ENCODE measurements at regions not wholly inside any gene's neighbourhood (a gene's known extent, or its start where the extent isn't known, plus 50 kb on each side); places are given as distances from the start of the nearest gene placed in this dataset.

DNA sequence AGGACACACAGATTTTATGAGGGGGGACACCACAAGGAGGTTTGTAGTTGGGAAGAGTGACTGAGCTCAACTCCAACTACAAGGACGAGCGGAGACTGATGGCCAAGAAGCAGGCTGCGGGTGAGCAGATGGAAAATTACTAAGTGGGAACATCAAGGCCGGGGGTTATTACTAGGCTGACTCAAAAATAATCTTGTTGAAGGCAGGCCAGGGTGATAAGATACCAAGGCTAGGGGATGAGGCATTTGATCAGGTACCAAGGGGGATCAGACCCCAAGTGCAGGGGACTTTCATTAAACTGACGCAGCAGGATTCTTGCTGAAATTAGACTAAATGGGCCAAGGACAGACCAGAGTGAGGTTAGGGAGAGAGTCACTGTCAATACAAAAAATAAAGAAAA lies 119.4 kb upstream of the SORBS2 start:
- FAIRE-seq, result no peak

DNA sequence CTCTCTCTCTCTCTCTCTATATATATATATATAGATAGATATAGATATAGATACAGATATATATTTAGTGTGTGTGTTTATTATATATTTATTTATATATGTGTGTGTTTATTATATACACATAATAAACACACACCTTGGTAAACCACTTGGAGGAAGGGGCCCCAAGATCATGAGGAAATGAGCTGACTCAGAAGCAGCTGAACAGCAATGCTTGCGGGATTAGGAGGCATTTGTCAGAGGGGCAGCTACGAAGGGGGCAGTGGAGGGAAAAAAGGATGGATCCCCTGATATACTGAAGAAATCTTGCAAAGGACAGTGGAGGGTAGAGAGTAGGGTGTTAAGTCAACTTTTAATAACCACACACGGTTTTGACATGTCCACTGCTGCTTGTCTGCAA lies 120.0 kb upstream of the SORBS2 start:
- no peak for FAIRE-seq

DNA sequence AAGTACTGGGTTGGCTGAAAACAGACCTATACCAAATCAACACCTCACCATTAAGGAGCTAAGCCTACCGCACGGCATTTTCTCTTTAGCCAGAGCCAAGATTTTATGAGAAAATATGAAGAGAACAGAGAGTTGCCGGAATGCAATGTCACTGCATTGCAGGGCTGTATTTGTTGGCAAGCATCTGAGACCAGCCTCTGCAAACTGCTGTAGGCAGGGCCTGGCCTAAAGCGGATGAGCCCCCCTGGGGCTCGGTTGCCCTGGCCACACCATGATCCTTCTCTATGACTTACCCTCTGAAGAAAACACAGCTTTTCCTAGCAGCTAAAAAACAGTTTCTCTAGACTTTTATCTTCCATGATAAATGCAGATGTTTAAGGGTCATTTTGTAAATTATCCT lies 120.5 kb upstream of the SORBS2 start:
- FAIRE-seq, result no peak

DNA sequence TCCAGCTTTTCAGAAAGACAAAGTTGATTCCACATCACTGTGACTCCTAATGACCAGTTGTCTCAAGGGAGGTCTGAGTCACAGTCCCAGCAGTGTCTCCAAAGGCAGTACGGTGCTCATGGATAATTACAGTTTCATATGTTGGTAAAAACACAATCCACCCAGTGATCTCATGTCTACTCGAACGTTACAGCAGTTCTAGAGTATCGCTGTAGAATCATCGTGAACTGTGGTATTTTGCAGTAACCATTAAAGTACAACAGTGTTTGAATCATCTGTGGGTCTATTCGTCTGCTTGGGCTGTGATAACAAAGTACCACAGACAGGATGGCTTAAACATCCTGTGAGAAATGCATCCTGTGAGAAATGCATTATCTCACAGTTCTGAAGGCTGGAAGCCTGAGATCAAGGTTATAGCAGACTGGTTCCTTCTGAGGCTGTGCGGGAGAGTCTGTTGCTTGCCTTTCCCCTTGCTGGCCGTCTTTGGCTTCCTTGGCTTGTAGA lies 121.1 kb upstream of the SORBS2 start:
- no peak for FAIRE-seq

DNA sequence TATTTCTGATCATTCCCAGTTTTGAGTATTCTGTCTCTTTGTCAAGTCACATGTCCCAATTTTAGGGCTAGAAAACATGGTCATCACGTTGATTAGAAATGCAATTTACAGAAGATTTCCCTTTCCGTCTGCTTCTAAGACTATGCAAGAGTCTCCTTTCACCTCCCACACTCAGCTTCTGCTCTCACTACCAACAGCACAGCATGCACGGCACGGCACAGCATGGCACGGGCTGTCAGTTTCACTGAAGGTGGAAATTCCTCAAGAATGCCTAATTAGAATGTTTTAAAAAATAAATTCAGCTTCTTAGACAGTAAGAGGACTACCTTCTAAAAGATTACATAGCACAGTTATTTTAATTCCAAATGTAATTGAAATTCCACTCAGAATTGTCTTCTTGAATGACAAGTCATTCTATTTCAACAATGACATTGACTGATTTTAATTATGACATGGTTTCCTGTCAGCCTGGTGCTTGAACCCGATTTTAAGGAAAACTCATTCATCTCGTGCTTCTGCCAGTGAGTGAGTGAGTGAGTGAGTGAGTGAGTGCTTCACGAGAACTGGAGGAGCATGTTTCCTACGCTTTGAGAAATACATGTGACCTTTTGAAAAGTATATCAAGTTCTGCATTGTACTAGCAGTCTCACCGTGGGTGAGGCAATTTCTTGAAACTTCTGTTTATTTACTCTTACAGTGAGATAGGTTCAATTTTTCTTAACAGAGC lies 124.8 kb upstream of the SORBS2 start:
- no peak for FAIRE-seq

DNA sequence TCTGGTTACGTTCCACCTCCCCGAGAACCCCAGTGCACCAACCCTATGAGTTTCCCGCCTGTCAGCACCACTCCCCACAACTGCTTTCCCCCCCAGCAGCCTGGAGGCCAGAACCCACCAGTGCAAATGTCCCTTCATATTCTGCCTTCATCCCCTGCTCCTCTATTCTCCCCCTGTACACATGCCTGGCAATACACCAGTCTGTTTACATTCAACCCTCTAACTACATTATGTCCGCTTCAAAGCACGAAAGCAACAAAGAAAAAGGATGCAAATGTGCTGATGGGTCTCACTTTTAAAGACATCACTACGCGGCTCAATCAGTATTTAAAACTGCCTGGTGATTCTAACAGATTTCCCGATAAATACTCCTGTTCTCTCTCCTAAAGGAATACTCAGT lies 126.7 kb upstream of the SORBS2 start:
- no peak for FAIRE-seq

DNA sequence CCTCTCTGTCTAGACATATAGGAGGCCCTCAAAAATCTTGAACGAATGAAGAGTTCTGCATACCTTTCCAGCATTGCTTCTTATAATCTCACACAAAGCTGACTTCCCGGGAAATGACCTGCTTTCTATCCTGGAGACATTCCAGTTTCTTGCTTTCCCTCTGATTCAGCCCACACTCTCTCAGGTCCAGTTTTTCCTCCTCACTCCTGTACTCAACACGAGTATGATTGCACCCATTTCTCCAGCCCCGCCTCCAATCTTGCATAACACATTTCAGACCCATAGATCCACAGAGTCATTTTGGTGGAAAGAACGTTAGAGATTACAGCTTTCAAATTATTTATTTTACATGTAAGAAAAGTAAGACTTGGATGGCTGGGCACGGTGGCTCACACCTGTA lies 127.5 kb upstream of the TLR3 start:
- no peak for FAIRE-seq

DNA sequence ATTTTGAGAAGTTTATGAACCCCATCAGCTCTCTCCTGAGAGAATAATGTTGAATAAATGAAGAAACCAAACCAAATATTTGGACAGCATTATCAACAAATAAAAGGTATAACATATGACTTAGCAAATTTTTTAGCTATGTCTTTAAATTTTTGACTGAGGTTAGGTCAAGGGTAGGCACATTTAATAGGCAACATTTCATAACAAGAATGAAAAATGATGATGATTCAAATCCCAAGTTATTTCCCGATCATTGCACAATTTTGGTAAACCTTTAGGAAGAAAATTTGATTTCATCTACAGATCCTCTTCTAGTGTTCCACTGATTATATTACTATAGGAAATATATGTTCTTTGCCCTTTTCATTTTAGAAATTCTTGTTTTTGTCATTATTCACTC lies 123.7 kb upstream of the TLR3 start:
- FAIRE-seq, result no peak

DNA sequence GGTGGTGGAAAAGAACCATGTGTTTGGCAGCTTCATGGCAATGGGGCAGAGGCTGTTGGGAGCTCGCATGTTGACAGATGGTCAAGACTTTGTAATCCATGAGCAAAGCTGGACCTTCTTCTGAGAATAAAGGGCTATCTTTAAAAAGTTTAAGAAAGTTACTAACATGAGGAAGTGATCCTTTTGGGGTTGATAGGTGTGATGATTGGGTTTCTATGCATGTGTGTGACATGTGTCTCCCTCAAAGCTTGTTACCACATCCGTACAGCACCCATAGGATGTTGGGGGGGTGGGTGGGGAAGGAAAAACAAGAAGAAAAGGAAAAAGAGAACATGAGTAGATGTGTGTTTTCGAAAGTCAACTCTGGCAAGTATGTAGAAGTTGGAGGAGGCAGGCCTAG lies 123.0 kb upstream of the TLR3 start:
- no peak for FAIRE-seq

DNA sequence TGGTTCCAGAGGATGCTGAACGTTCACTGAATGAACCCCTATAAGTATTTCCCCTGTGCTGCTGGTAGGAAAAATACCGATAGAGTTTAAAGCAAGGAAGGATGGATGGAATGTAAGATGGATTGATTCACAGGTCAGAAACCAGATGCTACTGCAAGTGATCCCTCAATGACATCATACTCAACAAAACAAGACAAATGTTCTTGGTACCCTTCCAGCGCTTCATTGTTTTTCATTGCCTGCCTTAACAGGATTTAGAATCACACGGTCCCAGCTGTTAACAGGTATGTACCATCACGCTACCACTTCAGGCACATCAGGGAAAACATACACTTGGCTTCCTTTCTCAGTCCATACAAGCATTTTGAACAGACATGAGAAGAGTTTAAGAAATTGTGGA lies 118.1 kb upstream of the TLR3 start:
- FAIRE-seq, result no peak

DNA sequence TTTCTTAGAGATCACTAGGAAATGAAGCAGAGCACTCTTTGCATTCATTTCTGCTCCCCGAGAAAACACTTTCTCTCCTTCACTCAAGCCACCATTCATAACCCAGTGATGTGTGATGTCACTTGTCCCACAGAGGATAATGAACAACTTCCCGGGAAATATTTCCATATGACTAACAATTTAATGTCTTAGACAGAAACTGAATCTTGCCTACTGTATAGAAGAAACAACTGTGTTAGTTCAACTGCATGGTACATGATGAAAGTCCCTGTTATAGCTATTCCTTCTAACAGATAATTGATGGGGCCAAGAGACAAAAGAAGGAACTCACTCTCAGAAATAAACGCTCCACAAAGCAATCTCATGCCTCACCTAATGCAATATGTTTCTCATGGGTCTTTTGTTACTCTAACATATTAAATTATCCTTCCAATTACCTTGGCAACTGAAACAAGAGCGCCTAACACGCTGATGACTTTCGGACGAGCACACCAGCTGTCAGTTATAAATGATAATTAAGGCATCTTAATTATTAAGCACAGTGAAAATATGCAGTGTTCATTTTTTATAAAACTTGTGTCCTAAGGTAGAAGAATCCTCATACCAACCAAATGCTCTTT lies 113.7 kb upstream of the TLR3 start:
- FAIRE-seq, result no peak

DNA sequence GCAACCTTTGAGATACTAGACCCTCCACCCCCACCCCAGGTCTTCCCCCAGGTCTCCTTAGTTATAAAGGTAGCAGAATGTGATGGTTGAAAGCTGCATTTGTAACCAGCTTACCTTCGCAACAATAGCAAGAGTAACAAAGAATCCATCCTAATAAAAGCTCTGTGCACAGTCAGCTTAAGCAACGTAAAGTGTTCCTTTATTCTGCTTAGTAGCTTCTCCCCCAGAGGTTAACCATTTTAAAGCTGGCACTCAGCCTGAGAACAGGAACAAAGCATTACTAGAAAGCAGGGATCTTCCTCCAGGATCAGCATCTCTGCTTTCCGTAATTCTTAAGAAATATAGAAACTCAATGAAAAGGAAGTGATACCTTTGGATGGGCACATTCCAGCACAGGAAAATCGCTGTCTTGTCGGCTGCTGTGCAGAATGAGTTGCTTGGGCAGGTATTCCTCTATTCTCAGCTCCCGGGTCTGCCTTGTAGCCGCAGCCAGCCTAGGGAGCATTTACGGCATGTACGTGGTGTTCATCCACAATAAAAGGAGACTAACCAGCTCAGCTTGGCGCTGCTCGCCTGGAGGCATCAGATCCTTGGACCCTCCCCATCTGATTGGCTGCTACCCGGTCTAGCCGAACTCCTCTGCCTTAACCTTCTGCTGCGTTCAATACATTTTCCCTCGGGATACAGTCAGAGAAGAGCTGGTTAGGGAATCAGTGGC lies 113.0 kb upstream of the TLR3 start:
- no peak for FAIRE-seq

DNA sequence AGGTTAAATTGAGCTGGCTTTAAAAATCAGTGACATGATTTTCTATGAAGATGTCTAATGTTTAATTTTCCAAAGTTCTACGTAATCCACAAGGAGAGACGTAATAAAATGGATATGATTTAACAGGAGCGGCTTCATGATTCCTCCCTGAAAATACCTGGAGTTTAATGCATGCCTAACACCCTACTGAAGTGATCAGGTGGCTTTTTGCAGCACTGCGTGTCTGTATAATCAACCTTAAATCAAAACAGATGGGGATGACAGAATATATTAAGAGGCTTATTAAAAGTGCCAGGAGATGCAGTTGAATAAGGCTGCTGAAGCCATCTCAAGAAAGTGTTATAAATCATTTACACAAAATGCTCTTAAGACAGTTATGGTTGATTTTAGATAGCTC lies 112.4 kb upstream of the TLR3 start:
- FAIRE-seq, result no peak

DNA sequence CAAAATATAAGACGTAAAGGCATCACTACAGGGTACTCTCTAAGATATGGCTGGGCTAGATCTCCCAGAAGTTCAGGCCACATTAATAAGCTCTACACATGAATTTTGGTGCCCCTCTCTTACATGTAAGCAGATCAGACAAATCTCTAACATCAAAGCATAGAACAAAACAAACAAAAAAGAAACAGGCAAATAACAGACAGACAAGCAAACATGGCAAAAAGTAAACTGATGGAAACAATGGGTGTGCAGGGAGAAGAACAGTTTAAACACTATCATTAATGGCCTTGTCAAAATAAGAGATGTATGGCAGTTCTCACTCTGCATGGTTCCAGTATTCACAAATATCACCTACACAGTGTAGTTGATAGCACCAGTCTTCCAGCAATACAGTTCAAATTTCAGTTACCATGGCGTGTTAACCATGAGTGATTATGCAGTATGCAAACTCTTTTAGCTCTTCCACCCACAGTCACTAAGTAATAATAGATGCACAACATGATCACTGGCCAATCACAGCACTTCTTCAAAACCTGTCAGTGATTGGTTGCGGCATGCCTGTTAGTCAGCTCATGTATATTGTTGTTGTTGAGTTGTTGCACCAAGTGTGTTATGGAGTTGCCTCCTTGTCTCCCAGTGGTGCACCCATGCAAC lies 110.7 kb upstream of the TLR3 start:
- FAIRE-seq, result no peak

DNA sequence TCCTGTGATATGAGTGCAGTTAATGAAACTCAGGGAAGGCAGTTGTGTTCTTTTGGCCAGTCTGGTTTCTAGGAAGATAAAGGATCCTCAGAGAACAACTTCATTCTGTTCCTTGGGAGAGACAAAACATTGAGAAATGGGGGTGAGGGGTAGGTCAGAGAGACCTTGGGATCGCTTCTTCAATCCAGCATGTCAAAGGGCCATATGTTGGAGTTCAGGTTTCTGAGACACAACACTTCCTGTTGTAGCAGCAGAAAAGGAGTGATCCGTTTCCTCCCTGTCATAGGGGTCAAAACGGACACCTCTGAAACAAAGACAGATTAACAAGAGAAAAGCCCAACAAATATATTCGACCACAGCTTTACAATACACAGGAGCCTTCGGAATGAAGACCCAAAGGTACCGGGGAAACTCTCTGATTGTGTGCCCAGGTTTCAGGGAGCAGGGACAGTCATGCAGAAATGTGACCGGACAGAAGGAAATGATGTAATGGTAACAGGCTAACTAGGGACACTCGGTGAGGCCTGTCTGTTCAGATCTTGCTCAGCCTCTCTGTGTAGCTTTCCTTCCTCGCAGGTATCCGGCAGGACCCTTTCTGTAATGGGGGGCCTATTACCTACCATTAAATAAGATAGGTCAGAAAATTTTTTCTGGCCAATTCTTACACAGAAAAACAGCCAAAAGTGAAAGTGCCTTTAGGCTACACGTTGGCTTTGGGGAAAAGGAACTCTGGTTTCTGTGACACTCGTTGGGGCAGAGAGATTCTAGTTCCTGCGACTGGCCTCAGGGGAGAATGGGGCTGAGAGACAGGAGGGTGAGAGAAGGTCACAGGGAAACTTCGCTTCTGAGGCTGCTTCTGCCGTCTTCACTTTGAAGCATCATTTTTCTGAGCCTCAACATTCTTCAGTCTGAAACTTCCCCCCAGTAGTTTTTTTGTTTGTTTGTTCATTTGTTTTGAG lies 103.3 kb upstream of the TLR3 start:
- no peak for FAIRE-seq

DNA sequence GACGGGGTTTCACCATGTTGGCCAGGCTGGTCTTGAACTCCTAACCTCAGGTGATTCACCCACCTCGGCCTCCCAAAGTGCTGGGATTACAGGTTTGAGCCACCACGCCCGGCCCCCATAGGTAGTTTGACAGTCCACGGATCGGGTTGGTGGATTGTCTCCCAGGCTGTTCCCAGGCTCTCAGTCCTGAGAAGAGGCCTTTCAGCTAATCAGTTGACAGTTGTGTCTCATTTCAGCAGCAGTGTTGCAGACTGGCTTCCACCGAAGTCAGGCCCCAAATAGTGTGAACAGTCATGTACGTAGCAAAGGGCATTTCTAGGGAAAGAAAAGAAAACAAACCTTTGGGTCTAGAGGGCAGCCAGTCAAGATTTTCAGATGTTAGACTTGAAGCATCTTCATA lies 102.4 kb upstream of the TLR3 start:
- no peak for FAIRE-seq

DNA sequence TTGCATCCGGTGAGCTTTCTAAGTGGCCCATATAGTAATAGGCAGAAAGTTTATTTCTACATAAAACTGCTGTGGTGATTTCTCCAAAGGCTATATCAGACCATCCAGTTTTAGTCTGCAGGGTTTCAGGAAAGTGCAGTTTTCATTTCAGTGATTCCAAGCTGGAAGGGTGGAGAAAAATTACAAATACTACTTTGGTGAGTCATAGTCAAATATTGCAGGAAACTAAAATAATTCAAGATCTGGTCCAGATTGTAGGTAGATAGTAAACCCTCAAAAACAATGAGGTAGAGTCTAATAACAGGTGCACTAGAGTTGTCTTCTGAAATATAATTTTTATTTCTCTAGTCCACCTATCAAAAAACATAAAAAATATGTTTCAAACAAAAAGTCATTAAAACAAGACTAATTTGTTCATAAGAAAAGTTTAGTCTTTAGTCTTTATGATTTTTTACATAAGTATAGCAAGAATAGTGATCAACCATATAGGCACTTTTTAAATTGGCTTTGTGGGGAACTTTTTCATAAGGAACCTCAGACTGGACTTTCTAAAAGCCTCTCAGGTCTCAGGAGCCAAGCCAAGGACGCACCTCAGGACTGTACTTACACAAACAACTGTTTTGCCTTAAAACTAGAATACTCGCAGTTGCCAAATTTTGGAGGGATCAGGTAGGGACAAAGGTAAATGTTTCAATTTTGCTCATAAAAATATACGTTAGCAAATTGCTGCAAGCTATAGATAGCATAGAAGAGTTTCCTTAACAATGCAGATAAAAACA lies 101.8 kb upstream of the TLR3 start:
- FAIRE-seq, result no peak

DNA sequence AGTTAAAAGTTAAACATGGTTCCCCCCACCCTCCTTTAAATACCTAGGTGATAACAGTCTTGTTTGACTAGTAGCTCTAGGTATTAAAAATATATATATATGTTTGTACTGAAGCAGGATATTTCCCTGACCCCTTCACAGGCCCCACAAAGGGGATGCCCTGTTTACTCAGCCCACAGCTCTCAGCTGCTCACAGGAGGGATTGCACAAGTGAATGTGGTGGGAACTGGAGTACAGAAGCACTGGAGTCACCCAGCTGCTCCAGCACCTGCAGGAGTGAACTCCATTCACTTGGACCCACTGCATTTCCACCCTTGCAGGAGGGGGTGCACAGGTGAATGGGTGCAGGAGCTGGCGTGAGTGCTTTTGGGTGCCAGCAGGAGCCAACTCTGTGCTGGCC lies 99.3 kb upstream of the TLR3 start:
- FAIRE-seq, result no peak

DNA sequence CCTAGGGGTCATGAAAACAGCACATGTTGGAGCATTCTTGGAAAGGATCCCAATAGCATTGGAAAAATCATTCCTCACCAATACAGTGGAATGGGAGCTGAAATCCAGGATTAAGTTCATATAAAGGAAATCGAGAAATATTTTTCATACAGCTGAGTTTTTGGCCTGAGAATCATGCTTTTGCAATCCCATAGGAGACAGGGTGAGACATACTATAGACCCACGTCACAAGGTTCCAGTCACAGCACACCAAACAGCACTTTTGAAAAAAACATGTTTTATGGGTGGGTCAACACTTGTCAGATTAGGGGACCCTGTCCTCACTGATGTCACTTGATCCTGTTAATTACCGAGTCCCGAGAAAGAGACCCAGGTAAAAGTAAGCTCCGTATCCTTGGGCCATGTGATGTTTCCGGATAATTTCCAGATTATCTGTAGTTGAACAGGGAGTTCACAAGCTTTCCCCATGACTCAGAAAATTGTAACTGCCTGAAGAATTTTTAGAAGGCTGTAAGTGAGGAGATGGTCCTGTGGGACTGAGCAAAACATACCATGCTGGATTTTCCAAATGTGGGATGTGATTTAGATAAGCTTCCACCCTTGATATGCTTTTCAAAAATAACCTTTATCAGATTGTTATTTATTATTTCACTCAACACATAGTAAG lies 80.9 kb upstream of the TLR3 start:
- FAIRE-seq, result no peak

DNA sequence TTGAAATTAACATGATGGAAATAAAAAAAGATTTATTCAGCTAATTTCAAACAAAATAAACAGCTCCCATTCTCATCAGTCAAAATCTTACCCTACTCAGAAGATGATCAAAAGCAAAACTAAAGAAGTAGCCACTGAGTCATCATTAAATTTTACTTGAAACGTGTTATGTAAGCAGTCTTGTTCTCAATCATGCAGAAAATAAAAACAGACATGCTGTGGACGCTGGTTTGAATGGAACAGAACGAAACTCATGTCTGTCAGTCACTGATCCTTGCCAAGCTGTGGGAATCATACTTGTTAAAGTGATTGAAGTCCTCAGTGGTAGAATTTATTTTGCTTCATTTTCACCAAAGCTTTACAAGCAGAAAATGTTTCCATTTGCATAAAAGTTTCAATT lies 77.2 kb upstream of the TLR3 start:
- FAIRE-seq, result no peak

DNA sequence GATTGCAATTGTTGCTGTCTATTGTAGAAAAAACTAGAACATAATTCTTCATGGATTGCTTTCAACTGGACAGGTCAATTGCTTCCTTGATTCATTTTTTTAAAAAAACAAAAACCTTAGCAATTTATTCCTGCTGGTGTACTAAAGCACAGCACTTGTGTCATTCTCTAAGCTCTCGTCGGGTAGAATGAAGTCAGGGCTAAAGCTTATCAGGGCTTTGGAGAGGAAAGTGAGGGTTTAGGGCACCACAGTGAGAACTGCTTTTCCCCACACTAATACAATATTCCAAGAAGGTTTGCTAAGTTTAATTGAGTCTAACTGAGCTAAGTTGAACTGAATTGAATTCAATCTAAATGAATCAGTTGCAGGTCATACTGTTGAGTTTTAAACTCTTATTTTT lies 76.4 kb upstream of the TLR3 start:
- FAIRE-seq, result no peak

All from endometrium (tissue), 2 donors.